HG03280 (cell line): ENCODE measurements at regions not wholly inside any gene's neighbourhood (a gene's known extent, or its start where the extent isn't known, plus 50 kb on each side); places are given as distances from the start of the nearest gene placed in this dataset.

Experiments used
- ATAC-seq: cut with Tn5 transposase; IDR thresholded peaks from one replicate; pipeline ENCODE4 v1.9.1; 2021; ENCODE audit warnings: mild to moderate bottlenecking, moderate library complexity; ENCODE audit not compliant: unreplicated experiment

GRCh38 chr7:106196460-106197021, 84.4 kb upstream of the SYPL1 start:
- no peak for ATAC-seq

- no peak for ATAC-seq
Observed at GRCh38 chr7:106193661-106194060, 81.5 kb upstream of the SYPL1 start.

- ATAC-seq, result no peak
Observed at GRCh38 chr7:106190589-106191330, 78.6 kb upstream of the SYPL1 start.

GRCh38 chr7:106187613-106188350, 75.7 kb upstream of the SYPL1 start:
- ATAC-seq, result no peak

- no peak for ATAC-seq
Observed at GRCh38 chr7:106185719-106186118, 73.6 kb upstream of the SYPL1 start.

- ATAC-seq, result no peak
Observed at GRCh38 chr7:106183952-106184351, 71.8 kb upstream of the SYPL1 start.

- ATAC-seq, result no peak
Observed at GRCh38 chr7:106182904-106183303, 70.8 kb upstream of the SYPL1 start.

GRCh38 chr7:106181658-106182265, 69.7 kb upstream of the SYPL1 start:
- no peak for ATAC-seq

GRCh38 chr7:106180721-106181120, 68.6 kb upstream of the SYPL1 start:
- ATAC-seq, result no peak

- no peak for ATAC-seq
Observed at GRCh38 chr7:106179256-106179655, 67.1 kb upstream of the SYPL1 start.

- ATAC-seq, result no peak
Observed at GRCh38 chr7:106178593-106179134, 66.6 kb upstream of the SYPL1 start.

GRCh38 chr7:106177738-106178592, 65.9 kb upstream of the SYPL1 start:
- no peak for ATAC-seq

GRCh38 chr7:106177300-106177690, 65.2 kb upstream of the SYPL1 start:
- no peak for ATAC-seq

GRCh38 chr7:106176414-106177299, 64.5 kb upstream of the SYPL1 start:
- ATAC-seq, result peak; percentile 74

GRCh38 chr7:106175507-106175906, 63.4 kb upstream of the SYPL1 start:
- no peak for ATAC-seq

GRCh38 chr7:106170651-106171050, 58.5 kb upstream of the SYPL1 start:
- ATAC-seq, result no peak

GRCh38 chr7:106169821-106170610, 57.9 kb upstream of the SYPL1 start:
- ATAC-seq, result no peak

- ATAC-seq, result no peak
Observed at GRCh38 chr7:106167439-106168136, 55.5 kb upstream of the SYPL1 start.
